ENCODE measurements at regions not wholly inside any gene's neighbourhood (a gene's known extent, or its start where the extent isn't known, plus 50 kb on each side); places are given as distances from the start of the nearest gene placed in this dataset.

GRCh38 chr5:87899208-87899661 lies 369.4 kb downstream of the TMEM161B start:
- TF ChIP-seq EP300 (conservative IDR thresholded peaks at IDR 0.05; ENCODE audit: poor library complexity, severe bottlenecking) (no peak), CTCF (IDR thresholded peaks at IDR 0.05; ENCODE audit: poor library complexity, severe bottlenecking) (peak; percentile 62), MXI1 (conservative IDR thresholded peaks at IDR 0.05; ENCODE audit: poor library complexity, severe bottlenecking) (no peak), EZH2 (IDR thresholded peaks at IDR 0.05; ENCODE audit: borderline replicate concordance, insufficient read depth, low read length, poor library complexity, severe bottlenecking) (no peak), REST (IDR thresholded peaks at IDR 0.05; ENCODE audit: borderline replicate concordance) (no peak), TAF1 (IDR thresholded peaks at IDR 0.05; ENCODE audit: low read depth) (no peak), RAD21 (conservative IDR thresholded peaks at IDR 0.05) (peak; percentile 68)

Measured in neural cell (in vitro differentiated cells).